WI38 (cell line): ENCODE measurements at regions not wholly inside any gene's neighbourhood (a gene's known extent, or its start where the extent isn't known, plus 50 kb on each side); places are given as distances from the start of the nearest gene placed in this dataset.

ENCODE experiments used
- H3K4me3 ChIP-seq: 2 replicates; pipeline ENCODE4 v1.5.1; 2011; ENCODE audit warnings: low read depth, mild to moderate bottlenecking, control low read depth, low read length
- CTCF ChIP-seq: IDR thresholded peaks from 2 replicates; pipeline ENCODE4 v1.5.1; 2012; ENCODE audit warnings: low read depth, mild to moderate bottlenecking, control low read depth, low read length

- no peak for TF ChIP-seq CTCF
- no peak overlapping the region for H3K4me3 ChIP-seq
Observed at GRCh38 chr9:71245651-71246050, 124.2 kb upstream of the TRPM3 start.

- no peak overlapping the region for H3K4me3 ChIP-seq
- TF ChIP-seq CTCF, result no peak
Observed at GRCh38 chr9:71243951-71244350, 122.5 kb upstream of the TRPM3 start.

GRCh38 chr9:71242081-71242480, 120.7 kb upstream of the TRPM3 start:
- TF ChIP-seq CTCF, result no peak
- no peak overlapping the region for H3K4me3 ChIP-seq

GRCh38 chr9:71237051-71237450, 115.6 kb upstream of the TRPM3 start:
- TF ChIP-seq CTCF, result no peak
- H3K4me3 ChIP-seq, result no peak overlapping the region

GRCh38 chr9:71233646-71234045, 112.2 kb upstream of the TRPM3 start:
- H3K4me3 ChIP-seq, result no peak overlapping the region
- TF ChIP-seq CTCF, result no peak

GRCh38 chr9:71223953-71224538, 102.6 kb upstream of the TRPM3 start:
- TF ChIP-seq CTCF, result no peak
- no peak overlapping the region for H3K4me3 ChIP-seq

GRCh38 chr9:71218774-71219173, 97.4 kb upstream of the TRPM3 start:
- H3K4me3 ChIP-seq, result no peak overlapping the region
- TF ChIP-seq CTCF, result no peak
